ENCODE measurements at regions not wholly inside any gene's neighbourhood (a gene's known extent, or its start where the extent isn't known, plus 50 kb on each side); places are given as distances from the start of the nearest gene placed in this dataset.
"Not testable (repeated sequence)": the region's sequence is repeated elsewhere in the genome, so short reads cannot be mapped to it uniquely, and the experiment has no call there.

DNA sequence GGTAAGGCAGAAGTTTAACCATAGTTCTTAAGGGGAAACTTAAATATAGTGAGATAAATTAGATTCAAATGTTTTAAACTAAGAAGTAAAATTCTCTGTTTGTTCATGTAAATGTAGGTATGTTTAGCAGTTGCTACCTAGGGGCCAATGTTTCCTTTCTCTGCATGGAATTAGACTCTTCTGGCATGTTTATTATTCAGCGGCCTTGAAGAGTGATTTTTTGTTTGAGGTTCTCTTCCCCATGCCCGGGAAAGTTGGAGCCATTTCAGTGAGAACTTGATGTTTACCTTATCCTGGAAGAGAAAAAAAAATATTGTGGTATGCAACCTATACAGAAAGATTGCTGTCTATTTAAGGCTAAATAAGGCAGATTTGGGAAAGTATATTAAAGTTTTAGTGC lies 492.9 kb downstream of the KLF5 start:
- DNase-seq: no peak

DNA sequence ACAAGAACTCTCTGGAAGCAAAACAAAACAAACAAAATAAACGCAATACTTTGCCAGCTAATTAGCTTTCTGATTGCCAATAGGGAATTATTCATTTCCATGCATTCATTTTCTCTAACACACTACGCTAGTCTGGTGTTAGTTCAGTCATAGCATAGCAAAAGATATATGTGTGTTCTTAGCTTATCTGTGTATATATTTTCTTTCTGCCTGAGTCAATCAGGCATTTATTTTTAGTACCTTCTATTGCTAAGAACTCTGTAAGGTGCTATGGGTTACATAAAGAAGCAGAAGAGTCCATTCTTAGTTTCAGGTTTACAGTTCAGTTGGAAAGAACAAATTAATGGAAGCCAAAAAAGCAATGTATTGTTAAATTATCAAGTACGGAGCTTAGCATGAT lies 490.9 kb downstream of the KLF5 start:
- DNase-seq: no peak

DNA sequence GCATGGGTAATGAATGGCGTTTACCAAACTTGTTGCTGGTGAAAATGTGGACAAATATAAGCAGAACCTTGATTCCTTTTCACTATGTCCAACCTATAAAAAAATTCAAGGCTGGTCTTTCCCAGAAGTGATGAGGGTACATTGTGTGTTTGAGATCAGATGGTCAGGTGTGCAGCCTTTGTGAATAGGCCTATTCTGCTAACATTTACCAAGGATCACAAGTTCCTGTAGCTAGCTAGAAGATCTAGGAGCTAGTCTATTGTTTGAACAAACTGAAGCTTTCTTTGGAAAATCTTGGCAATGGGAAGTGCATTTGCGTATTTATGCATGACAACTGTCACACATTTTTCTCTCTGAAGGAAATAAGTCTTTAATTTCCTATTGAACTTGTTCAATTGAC lies 489.6 kb downstream of the KLF5 start:
- DNase-seq: no peak

DNA sequence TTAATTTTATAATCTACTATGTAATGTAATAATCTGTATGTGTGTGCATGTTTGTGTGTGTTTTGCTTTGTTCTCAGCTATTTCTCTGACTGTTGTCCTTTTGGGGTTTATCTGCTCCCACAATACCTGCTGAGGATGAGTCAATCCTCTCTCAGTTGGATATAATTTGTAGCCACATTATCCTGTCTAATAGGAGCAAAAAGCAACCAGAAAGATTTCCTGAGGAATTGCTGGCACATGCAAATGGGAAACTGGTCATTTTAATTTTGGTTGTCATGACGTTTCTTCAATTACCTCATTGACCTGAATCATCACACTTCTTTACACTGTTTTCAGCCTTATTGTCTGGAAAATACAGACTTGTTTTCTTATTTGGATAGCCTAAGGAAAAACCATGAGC lies 488.4 kb downstream of the KLF5 start:
- no peak for DNase-seq

DNA sequence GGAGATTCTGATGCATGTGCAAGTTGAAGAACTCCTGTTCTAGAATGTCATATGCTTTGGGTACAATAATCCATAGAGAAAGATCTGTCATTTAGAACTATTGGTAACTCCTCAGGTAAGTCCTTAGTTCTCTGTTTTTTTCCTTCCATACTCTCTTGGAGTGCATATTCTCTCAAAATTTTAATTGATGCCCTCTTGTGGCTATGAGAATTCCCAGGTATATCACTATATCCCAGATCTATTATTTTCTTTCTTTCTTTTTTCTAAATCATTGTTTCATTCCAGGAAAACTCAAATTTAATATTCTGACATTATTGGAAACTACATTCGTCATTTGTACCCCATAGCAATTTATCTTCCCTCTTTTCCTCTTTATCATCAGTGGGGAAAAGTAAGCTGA lies 485.4 kb downstream of the KLF5 start:
- DNase-seq: no peak

DNA sequence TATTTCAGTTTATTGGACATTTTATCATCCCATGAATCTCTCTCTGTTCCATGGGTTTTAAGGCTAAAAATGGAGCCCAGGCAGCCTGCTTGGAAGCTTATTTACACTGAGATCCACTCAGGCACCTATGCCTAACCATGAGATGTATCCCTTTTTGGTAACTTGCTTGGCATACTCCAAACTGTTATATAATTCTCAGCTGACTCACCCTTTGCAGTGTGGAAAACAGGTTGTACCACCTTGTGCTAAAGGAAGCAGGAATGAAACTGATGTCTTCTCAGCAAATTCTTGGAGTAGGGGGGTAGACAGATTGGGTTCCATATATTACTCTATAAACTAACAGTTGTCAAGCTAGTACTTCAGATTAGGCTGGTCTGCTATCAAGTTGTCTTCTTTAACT lies 483.6 kb downstream of the KLF5 start:
- DNase-seq: no peak

DNA sequence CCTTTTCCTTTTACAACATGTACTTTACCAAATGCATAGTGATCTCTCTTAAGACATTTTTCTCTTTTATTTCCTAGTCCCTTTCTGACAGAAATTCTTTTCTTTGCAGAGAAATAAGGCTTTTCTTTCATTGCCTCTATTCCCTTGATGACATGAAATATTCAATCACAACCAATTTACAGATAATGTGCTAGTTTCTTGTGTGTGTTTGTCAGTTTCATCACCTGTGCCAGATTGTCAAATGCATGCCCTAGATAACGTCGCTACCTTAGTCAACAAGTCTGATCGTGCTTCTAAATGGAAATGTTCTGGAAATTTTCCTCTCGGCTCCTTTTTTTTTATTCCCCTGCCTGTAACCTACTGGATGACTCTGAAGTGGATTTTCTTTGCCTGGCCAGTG lies 478.1 kb downstream of the KLF5 start:
- DNase-seq: no peak

DNA sequence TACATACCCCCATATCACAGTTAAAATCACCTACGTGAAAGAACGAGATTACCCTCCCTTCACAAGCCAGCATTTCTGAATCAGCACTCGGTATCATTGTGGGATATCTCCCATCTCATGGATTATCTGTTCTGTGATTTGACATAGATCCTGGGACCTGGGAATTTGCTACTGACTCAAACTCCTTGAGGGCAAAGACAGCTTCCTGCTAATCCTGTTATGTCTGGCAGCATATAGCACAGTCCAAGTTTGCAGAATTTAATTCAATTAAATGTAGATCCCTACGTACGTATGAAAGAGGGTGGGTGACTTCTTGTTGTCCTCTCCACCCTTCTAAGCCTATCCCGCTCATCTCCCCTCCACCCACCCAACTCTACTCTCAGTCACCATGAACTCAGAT lies 476.5 kb downstream of the KLF5 start:
- DNase-seq: no peak

DNA sequence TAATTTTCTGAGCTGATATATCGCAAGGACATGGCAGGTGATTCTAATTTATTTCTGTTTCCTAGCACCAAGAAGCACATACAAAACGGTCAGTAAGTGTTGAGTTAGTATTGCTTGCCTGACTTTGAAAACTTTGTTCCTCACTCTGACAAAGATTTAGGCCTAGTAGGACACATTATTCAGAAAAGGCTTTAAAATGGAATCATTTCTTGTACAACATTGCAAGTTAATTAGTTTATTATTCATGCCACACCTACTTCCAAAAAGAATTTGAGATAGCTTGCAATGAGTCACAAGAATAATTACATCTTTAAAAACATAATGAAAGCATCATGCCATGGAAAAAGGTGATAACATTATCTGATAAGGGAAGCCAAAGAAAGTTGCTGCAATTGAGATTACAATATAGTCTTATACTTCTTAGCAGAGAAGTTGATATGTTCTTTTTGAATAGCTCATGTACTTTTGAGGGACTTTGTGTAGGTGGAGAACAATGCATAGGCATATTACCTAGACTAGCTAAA lies 474.2 kb downstream of the KLF5 start:
- no peak for DNase-seq

DNA sequence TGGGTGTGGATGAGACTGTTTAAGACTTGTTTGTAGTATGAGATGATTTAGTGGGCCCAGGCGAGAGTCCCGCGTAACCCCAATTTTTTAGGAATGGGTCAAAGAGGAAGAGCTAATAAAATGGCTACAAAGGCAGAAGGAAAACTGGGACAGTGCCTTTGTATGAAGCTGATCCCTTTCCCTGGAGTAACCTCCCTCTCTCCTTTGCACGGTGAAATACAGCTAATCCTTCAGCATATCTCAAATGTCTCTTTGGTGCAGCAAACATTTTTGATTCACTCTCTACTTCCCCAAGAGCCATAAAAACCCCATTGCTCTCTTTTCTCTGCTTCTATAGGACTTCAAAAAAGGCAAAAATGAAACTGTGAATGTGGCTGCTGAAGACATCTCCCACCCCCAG lies 473.8 kb downstream of the KLF5 start:
- no peak for DNase-seq

DNA sequence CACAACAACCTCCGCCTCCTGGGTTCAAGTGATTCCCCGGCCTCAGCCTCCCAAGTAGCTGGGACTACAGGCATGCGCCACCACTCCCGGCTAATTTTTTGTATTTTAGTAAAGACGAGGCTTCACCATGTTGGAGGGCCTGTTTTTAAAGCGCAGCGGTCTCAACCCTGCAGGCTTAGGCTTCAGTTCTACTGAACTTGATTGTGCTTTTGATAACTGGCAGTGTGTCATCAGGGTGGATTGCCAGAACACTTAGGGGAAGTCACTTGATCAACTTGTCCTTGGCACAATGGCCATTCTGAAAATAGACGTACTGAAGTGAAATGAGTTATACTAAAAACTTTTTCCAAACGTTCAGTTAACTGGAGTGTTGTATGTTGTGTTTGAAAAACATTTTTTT lies 472.2 kb downstream of the KLF5 start:
- DNase-seq: no peak

DNA sequence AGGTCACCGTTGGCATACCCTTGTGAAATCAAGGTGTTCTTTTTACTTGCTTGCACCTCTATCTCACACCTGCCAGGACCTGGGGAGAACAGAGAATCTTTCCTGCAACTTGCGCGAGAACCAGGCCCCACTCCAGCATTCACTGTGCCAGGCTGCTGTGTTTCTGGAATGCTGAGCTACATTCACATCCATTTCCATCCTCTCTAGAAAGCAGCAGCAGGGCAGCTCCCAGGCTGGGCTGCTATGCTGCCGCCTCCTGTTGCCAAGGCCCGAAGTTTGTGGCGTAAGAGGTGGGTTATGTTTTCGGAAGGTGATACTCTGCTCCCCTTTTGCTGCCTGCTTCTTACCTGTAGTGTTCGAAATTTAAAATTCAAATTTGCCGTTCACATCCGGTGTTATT lies 464.1 kb downstream of the KLF5 start:
- no peak for DNase-seq

DNA sequence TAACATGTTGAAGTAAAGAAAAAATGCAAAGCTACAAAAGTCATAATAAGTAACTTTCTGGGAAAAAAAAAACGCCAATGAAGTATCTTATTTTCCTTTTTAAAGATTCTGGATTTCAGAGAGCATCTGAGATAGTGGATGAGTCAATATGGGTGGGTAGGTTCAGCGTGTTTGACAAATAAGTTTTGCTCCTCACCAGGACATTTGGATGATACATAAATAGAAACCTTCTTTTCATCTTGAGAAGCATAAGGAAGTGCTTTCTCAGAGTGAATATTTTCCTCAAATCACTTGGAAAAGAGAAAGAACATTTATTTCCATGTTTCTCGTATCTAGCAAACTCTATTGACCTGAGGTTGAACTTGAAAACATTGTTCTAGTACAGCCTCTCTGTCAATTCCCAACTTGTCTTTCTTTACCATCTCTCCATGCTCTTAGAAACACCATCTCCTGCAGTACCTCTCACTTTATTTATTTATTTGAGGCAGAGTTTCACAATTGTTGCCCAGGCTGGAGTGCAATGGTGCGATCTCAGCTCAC lies 463.2 kb downstream of the KLF5 start:
- no peak for DNase-seq

DNA sequence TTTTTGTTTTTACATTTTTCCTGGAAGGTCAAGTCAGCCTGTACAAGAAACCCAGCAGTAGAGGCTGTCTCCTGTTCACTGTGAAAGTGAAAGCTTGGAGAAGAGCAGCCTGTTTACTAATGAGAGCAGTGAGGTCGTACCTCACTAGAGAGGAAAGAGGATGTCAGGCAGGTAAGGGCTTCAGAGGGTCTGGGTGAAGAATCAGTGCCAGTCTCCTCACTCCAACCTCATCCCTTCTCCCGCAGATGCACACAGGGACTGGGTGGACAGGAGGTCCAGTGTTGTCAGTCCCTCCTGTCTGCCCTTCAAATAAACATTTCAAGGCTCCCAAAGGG lies 462.5 kb downstream of the KLF5 start:
- no peak for DNase-seq

DNA sequence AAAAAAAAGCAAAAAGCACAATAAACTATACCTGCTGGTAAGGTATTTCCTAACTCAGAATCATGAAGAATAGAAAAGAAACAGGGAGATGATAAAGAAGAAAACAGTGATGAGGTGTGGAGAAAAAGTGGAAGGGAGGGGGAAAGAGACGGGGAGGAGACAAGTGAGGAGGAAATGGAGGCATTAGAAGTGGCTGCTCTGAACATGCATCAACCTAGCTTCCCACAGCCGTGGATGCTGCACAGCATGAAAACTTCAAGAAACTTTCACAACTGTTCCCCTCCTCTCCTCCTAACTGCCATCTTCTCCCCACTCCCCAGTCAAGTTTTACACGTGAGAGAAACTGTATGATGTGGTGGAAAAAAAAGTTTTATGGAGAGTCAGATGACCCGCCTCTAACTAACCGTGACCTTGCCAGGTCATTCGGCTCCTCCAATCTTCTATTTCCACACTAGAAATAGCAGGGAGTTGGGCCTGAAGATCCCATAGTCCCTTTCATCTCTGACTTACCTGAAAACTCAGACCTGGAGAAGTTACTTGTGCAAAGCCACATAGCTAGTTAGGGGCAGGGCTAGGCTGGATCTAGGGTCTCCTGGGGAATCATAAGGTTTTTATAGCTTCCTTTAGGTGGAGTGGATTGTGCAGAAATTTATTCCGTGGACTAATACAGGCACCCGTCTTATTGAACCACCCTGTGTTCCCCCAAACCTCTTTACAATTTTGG lies 461.9 kb downstream of the KLF5 start:
- no peak for DNase-seq

DNA sequence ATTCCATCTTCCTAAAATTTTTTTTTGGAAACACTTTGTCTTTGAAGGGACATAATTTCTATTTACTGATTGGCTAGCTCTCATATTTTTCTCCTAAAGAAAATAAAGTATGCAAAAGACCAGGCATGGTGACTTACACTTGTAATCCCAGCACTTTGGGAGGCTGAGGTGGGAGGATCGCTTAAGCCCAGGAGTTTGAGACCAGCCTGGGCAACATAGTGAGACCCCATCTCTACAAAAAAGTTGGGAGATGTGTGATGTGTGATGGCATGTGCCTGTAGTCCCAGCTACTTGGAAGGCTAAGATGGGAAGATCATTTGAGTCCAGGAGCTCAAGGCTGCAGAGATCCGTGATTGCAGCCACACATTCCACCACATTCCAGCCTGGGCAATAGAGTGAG lies 461.3 kb downstream of the KLF5 start:
- not testable (repeated sequence) for DNase-seq

DNA sequence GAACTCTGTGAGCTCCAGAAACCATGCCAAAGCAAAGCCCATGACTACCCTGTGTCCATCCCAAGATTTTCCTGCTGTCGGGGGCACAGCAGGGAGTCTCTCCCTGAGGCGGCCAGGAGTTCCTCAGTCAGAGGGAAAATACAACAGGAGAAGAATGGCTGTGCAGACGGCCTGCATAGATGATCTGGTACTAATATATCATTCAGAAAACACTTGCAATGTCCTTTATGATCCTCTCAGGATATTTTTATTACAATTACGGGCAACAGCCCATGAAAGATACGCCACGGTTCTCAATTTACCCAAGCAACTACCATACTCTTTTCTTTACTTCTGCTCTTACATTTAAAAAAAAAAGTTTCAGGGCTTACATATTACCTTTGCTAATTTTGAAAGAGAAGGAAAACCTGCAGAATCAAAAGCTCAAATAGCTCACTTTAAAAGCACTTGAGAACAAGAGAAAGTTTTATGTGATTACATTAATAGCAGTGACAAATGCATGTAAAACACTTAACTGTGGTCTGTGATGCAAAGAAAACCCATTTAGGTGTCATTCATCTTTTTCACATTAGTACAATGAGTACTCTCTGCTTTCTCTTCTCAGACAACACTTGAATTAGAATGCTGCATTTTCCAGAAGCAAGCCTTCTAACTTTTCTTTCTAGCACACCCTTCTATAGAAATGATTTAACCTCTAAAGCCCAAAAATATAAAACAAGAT lies 460.8 kb downstream of the KLF5 start:
- no peak for DNase-seq

DNA sequence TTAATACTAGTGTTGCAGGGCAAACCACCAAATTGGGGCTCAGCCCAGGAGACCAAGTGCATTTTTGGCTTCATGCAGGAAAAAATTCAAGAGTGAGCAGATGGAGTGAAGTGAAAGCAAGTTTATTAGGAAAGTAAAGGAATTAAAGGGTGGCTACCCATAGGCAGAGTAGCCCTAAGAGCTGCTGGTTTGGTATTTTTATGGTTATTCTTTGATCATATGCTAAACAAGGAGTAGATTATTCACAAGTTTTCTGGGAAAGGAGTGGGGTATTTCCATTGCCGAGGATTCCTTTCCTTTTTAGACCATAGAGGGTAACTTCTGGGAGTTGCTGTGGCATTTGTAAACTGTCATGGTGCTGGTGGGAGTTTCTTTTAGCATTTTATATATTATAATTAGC lies 459.0 kb downstream of the KLF5 start:
- no peak for DNase-seq

DNA sequence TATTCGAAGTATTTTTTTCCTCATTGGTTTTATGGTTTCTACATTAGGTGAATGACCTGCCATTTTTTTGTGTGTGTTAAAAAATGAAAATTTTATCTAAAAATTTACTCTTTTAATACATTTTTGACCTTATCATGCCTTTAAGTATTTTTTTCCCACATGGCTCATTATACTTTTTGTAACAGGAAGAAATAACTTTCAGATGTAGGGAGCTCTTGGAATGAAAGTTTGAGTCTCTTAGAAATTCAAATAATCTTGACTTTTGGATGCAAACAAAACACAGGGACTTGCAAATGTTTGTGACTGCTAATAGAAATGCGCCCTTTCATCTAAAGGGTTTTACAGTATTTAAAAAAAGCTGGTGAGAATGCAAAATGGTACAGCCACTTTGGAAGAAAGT lies 457.9 kb downstream of the KLF5 start:
- DNase-seq: no peak

DNA sequence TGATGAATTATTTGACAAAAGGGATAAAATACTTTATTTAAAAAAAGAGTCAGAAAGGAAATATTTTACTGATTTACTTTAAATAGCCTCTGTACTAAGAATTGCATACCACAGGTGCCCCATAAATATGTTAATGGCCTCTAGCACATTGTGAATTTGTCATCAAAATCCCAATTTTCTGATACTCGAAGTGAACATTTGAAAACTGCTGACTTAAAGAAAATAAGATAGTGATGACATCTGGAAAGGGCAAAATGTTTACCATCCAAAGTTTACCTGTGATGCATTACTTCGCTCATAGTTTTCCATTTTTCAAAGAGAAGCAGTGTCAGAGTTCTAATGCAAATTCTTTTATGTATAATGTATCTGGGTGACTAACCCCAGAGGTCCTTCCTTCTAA lies 455.4 kb downstream of the KLF5 start:
- no peak for DNase-seq

DNA sequence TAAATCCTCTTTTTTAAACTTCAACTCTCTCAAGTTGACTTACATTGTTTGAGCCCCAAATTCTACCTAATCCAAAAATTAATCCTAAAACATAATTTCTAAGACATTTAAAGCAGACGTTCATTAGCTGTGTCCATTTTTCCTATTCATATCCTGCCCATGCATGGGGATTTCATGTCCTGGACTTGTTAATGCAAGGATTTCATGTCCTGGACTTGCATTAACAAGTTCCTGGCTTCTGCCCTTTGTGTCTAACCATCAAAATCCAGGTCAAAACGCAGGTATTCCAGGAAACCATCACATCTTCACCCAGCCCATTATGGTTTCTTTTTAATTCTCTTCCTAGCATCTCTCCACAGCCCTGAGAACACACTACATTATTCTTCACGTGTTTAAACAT lies 454.9 kb downstream of the KLF5 start:
- no peak for DNase-seq

DNA sequence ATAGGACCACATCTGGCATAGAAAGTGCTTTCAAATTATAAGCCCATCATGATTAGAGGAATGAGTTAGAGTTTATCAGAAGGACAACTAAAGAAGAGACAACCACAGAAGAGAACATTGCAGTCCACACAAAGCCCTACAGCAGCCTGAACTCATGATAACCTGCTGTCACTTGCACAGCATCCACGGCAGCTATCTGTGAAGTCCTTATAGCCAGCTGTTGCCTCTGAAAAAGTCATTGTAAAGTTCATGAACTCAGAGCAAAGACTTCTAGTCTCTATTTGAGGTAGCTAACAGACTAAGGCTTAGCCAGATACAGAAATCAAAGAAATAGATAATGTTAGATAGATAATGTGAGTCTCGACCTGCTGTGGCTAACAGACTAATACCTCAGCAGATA lies 450.0 kb downstream of the KLF5 start:
- DNase-seq: no peak

DNA sequence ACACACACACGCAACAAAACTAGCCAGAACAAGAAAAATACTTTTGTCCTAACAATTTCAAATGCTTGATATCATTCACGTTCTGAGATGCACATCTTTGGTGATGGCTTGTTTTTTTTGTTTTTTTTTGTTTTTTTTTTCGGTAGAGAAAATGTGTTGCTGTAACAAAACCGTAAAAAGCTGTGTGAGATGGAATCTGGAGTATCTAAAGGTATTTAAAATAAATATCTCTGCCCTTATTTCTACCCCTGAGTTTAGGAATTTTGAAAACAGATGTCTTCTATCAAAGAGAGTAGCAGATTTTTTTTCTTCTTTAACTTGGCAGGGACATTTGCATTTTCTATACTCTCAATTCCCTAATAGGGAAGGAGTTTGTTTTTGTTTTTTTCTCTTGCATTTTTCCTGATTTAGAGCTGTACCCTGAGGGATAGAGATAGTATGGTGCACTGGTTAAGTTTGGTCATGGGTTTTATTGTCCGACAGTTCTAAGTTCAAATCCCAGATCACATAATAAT lies 446.6 kb downstream of the KLF5 start:
- no peak for DNase-seq

DNA sequence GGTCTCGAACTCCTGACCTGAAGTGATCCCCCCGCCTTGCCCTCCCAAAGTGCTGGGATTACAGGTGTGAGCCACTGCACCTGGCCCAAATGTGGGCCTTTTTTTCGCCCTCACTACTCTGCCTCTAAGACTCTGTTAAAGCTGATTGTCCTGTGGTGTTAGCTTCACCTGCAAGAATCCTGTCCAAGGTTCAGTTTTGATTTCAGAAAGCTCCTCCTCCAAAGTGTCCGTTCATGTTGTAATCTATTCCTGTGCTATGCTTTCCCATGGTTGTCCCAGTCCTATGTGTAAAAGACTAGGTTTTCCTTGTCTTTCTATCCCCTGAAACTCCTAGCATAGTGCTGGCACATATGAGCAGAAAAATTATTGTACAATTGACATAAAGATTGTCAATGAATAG lies 440.9 kb downstream of the KLF5 start:
- no peak for DNase-seq

Data from fibroblast of skin of scalp (primary cell).